IMR-90 (cell line): ENCODE measurements at regions not wholly inside any gene's neighbourhood (a gene's known extent, or its start where the extent isn't known, plus 50 kb on each side); places are given as distances from the start of the nearest gene placed in this dataset.

Experiments used
- RFX5 ChIP-seq: IDR thresholded peaks from 2 replicates; pipeline ENCODE4 v1.8.0; 2012; ENCODE audit warnings: low read depth, mild to moderate bottlenecking, low read length, moderate library complexity
- TF ChIP-seq, protein P1 (sequence below): fragments of 150-350 bp; IDR thresholded peaks from 2 replicates; pipeline ENCODE4 v1.6.1; 2016; ENCODE audit warnings: low read depth, mild to moderate bottlenecking, low read length, moderate library complexity, borderline replicate concordance

DNA sequence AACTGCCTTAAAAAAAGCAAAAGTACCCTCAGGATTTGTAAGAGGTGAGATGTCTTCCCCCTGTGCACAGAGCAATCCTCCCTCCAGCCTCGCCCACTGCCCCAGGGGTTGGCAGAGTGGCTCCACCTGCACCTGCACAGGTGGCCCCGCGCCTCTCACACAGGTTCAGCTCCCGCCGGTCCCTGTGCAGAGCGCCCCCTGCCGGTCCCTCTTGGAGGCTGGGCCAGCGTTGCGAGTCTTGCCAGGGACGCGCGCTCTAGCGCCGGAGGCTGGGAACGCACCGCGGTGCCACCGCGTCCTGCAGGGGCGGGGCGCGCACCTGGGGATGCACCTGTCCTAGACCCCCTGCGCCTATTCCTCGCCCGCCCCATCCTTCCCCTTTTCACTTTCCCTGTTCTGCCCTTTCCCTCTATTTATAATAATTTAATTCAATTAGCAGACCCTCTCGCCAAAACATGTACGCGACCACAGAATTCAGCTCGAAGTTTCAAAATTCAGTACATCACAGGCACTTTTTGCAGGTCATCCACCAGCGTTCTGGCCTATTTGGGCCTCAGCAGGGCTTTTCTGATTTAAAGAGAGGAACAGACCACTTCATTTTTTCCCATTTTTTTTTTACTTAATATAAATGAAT lies 618.6 kb downstream of the AACS start:
- TF ChIP-seq, protein P1, sequence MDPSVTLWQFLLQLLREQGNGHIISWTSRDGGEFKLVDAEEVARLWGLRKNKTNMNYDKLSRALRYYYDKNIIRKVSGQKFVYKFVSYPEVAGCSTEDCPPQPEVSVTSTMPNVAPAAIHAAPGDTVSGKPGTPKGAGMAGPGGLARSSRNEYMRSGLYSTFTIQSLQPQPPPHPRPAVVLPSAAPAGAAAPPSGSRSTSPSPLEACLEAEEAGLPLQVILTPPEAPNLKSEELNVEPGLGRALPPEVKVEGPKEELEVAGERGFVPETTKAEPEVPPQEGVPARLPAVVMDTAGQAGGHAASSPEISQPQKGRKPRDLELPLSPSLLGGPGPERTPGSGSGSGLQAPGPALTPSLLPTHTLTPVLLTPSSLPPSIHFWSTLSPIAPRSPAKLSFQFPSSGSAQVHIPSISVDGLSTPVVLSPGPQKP: no peak
- TF ChIP-seq RFX5: no peak
